ENCODE measurements at regions not wholly inside any gene's neighbourhood (a gene's known extent, or its start where the extent isn't known, plus 50 kb on each side); places are given as distances from the start of the nearest gene placed in this dataset.
"Not testable (repeated sequence)": the region's sequence is repeated elsewhere in the genome, so short reads cannot be mapped to it uniquely, and the experiment has no call there.

DNA sequence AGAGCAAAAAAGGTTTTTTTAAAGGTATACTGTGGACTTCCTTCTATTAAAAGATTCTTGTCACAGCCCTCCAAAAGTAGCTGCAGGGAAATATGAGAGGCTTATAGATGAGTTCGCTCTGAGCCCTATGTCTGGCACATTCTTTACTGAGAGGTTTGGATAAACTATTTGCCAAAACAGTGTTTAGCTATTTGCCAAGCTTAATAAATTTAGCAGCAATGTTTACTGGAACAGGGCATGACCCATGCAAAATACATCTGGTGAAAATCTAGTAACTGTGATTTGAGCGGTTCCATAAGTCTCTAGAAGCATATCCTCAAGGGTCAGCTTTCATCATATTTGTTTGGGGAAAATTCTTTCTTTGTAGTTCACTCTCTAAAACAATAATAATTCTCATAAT lies 1696.7 kb upstream of the PIK3C3 start:
- DNase-seq (ENCODE audit: low read depth), result peak; percentile 13

DNA sequence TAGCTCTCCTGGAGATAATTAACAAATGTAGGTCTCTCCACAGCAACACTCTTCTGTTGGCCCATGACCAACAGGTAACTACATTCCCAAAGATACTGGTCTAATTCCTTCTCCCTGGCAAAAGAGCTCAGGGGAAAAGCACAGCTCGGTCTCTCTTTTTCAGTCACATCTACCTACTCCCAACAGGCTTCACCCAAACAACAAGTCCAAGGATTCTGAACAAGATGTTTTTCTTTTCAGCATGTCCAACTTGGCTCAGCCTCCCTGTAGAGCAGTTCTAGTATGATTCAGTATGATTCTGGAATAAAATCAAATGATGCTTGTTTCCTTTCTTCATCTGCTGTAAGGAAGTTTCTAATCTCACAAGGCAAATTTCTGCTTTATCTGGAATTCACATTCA lies 1704.8 kb upstream of the PIK3C3 start:
- no peak for DNase-seq (ENCODE audit: low read depth)

GRCh38 chr18:40249390-40250080 lies 1705.5 kb upstream of the PIK3C3 start:
- DNase-seq (ENCODE audit: low read depth), result no peak

GRCh38 chr18:40245612-40246011 lies 1709.4 kb upstream of the PIK3C3 start:
- DNase-seq (ENCODE audit: low read depth), result not testable (repeated sequence)

DNA sequence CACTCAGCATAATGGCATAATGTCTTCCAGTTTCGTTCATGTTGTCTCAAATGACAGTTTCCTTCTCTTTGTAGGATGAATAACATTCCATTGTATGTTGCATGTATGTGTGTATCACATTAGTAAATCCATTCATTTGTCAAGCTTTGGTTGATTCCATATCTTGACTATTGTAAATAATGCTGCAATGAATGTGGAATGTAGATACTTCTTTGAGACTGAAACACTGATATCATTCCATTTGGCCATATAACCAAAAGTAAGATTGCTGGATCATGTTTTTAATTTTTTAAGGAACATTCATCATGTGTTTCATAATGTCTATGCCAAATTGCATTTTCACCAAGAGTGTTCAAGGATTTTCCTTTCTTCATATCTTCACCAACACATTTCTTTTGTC lies 1711.4 kb upstream of the PIK3C3 start:
- DNase-seq (ENCODE audit: low read depth), result no peak

DNA sequence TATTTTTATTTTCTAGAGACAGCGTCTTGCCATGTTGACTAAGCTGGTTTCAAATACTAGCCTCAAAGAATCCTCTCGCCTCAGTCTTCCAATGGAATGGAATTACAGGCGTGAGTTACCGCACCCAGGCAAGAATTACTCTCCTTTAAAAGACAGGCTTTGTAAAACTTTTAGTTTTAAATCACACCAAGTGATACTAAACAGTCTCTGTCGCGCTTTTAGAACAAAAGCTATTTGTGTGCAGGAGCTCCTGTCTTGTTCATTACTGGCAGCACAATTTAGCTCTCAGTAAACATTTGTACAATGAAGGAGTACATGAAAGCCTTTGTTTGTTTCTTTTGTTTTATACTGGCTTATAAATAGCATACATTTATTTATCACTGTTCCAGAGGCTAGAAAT lies 1719.2 kb upstream of the PIK3C3 start:
- DNase-seq (ENCODE audit: low read depth), result no peak

GRCh38 chr18:40235323-40235722 lies 1719.7 kb upstream of the PIK3C3 start:
- DNase-seq (ENCODE audit: low read depth), result no peak

DNA sequence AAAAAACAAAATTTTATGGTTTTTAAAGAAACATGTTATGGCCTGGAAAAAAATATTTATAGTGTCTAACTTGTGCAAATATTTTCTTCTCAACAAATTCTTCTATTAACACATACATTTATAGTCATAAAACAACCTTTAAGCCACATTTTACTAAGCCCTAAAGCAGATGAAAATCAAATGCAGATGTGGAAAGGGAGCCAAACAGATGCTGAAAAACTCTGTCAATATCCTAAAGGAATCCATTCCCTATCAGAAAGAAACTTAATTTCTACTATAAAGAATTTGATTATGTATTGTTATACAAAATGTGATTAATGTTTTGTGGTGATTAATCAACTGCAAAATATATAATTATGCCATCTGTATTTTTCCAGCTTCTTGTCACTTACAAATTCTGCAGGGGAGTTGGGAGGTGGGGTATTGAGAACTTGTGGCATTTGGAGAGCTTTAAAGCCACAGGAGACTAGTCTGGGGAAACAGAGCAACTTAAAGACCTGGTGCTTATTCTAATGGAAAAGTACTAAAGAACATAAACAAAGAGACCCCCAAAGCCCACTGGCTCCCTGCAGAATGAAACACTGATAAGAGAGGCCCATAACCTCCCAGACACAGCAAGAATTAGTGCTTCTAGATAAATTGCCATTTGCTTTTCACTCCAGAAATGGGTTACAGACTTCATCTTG lies 1721.0 kb upstream of the PIK3C3 start:
- no peak for DNase-seq (ENCODE audit: low read depth)

GRCh38 chr18:40222776-40223175 lies 1732.3 kb upstream of the PIK3C3 start:
- no peak for DNase-seq (ENCODE audit: low read depth)

DNA sequence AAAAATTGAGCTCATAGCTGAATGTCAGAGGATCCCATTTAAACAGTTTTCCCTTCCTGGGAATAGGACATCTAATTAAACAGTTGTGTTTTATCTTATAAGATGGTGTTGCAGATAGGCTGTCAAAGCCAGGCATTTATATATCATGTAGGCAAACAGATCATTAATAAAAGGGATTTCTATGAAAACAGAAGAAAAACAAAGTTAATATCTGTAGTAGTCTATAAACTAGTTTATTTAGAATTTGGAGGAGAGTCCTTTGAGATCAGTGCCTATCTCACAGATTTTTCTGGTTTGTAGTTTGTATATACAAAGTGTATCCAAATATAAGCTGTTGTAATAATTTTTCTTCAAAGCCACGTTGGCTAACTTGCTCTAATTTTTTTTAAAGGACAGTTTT lies 1738.2 kb upstream of the PIK3C3 start:
- DNase-seq (ENCODE audit: low read depth), result no peak

- no peak for DNase-seq (ENCODE audit: low read depth)
Observed at GRCh38 chr18:40215979-40216378, 1739.1 kb upstream of the PIK3C3 start.

DNA sequence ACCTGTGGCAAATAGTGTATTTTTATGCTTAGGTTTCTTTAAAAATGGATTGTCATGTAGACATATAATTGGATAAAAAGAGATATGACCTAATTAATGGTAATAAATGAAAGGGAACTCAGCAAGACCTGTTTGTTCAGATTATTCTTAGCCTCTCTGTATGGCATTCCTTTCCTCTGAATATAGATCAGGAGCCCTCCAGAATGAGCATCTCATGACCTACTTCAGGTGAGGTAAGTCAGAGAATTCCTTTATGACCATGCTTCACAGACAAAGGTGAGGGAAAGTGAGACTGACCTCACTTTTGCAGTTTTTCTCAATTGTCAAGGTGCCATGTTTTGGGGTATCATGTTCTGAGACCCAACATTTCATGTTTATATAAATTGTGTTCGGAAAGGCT lies 1744.3 kb upstream of the PIK3C3 start:
- no peak for DNase-seq (ENCODE audit: low read depth)

DNA sequence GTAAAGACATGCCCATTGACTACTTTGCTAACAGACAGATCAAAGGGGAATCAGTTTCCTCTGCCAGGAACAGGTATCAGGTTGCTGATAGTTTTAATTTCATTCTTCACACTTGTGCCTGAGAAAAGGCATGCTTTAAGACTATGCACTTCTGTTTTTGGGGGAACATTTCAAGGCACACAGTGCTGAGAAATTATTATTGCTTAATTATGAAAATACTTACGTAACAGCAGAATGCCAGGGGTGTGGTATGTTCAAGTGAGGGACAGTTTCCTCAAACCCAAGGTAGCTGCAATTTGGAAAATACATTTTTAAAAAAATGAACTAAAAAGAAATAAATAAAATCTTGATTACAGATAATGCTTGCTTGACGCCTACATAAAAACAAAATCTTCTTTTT lies 1746.1 kb upstream of the PIK3C3 start:
- DNase-seq (ENCODE audit: low read depth), result no peak

DNA sequence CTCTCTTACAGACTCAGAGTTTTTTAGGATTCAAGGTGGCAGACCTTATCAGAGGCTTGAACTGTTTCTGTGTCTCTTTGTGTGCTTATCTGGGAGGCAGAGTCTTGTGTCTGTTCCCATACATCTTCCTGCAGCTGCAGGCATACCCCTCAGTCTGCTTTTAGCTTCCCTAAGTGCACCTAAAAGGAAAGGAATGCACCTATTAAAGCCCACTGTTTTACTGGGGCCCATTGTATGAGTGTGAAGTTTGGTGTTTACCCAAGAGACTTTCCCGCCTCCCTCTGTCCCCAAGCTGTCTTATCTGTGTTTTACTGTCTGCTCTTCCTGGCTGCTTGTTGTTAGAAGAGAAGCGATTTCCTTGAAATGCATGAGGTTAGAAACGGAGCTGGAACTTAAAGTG lies 1757.3 kb upstream of the PIK3C3 start:
- no peak for DNase-seq (ENCODE audit: low read depth)

DNA sequence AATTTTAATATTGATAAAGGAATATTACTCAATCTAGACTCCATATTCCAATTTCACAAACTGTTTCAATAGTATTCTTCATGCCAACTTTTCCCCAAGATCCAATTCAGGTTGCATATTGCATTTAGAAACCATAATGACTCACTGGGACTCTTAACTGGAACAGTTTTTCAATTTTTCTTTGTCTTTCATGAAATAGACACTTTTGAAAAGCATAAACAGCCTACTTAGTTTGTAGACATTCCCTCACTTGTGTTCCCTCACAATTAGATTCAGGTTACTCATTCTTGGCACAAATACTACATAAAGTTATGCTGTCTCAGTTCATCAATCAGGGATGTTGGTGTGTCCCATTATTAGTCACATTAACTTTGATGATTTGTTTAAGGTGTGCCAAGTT lies 1768.4 kb upstream of the PIK3C3 start:
- DNase-seq (ENCODE audit: low read depth), result no peak

GRCh38 chr18:40179729-40180461 lies 1775.1 kb upstream of the PIK3C3 start:
- DNase-seq (ENCODE audit: low read depth), result no peak

GRCh38 chr18:40168026-40168425 lies 1787.0 kb upstream of the PIK3C3 start:
- no peak for DNase-seq (ENCODE audit: low read depth)

- no peak for DNase-seq (ENCODE audit: low read depth)
Observed at GRCh38 chr18:40163254-40163653, 1791.8 kb upstream of the PIK3C3 start.

DNA sequence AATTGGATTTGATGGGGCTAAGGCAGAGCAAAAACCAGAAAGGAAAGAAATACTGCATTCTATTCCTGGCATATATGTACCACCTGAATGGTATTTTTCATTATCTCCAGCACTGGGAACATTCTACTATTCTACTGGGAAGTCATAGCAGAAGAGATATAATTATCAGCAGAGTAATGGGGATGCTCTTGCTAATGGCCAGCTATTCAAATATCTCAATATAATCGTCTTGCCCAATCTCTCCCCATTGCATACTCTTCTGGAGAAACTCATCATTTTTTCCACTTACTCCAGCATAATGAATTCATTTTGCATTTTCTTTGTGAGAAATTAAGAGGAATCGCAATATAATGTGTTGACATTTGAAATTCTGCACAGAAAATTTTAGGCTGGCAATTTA lies 1794.7 kb upstream of the PIK3C3 start:
- peak; percentile 25 for DNase-seq (ENCODE audit: low read depth)

DNA sequence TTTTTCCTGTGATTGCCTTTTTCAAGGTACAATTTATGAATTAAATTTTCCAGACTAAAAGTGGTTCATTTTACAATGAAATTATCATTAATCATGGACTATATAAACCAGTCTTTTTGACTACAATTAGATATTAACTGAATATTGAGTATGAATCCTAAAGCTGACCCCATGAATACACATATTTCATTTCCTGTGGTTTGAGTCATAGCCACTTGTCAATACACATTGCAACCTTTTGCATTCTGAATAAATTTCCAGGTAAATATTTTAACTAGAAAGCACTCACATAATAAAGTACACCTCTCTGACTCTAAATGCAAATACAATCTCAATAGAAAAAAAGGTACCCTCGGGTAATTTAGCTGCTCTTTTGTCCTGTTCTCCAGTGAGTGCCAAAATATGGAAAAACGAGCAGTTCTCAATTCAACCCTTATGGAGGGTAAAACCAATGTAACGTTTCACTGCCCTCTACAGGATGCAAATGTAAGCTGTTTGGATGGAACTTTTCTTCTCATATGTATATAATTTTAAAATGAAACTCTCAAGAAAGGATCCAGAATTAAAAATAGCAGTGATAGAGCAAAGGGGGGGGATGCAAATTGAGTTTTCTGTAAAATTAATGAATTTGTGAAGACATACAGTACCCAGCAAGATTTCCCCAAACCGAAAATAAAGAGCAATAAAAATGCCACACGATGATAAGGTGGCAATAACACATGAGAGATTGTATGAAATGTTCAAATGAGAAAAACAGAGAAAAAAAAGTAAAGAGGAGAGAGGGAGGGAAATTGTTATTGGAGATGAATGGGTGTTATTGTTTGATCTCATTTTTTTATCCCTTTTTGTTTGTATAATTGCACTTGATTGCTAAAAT lies 1795.7 kb upstream of the PIK3C3 start:
- peak; percentile 32 for DNase-seq (ENCODE audit: low read depth)

- DNase-seq (ENCODE audit: low read depth), result no peak
Observed at GRCh38 chr18:40157120-40157519, 1797.9 kb upstream of the PIK3C3 start.

- DNase-seq (ENCODE audit: low read depth), result no peak
Observed at GRCh38 chr18:40152859-40153258, 1802.2 kb upstream of the PIK3C3 start.

Measured in fibroblast of gingiva (primary cell).